ENCODE measurements at regions not wholly inside any gene's neighbourhood (a gene's known extent, or its start where the extent isn't known, plus 50 kb on each side); places are given as distances from the start of the nearest gene placed in this dataset.

- no peak for TF ChIP-seq POLR2A (IDR thresholded peaks at IDR 0.05; ENCODE audit: low read length)
- TF ChIP-seq GATA1 (IDR thresholded peaks at IDR 0.05; ENCODE audit: low read depth, low read length): no peak
Observed at GRCh38 chr13:33735276-33735675, 82.7 kb upstream of the RFC3 start.
